BJ (cell line): ENCODE measurements at regions not wholly inside any gene's neighbourhood (a gene's known extent, or its start where the extent isn't known, plus 50 kb on each side); places are given as distances from the start of the nearest gene placed in this dataset.

Experiments used
- CTCF ChIA-PET: fragments of 350-600 bp; formaldehyde crosslinking; extraction: SDS; loops from one replicate; lab custom pipeline; 2021; ENCODE audit warnings: antibody characterized with exemption, inconsistent platforms; lab: Yijun Ruan, JAX
- POLR2A ChIA-PET: fragments of 300-600 bp; sonication (Branson Sonifier 250); formaldehyde crosslinking; extraction: SDS; loops from one replicate; lab custom pipeline; 2021; ENCODE audit warnings: antibody characterized with exemption; lab: Charles Lee
- DNase-seq: peaks from one replicate; pipeline ENCODE4 v3.0.0-alpha.2; 2011; ENCODE audit warnings: low read depth
- H3K27me3 ChIP-seq: 2 replicates; pipeline ENCODE4 v1.6.0; 2011; ENCODE audit warnings: low read length; ENCODE audit not compliant: control insufficient read depth, insufficient read depth
- H3K36me3 ChIP-seq: 2 replicates; pipeline ENCODE4 v1.5.1; 2011; ENCODE audit warnings: low read length; ENCODE audit not compliant: control insufficient read depth, insufficient read depth
- H3K4me3 ChIP-seq: 2 replicates; pipeline ENCODE4 v1.5.1; 2011; ENCODE audit warnings: low read depth, mild to moderate bottlenecking, control low read depth, low read length
- CTCF ChIP-seq: IDR thresholded peaks from 2 replicates; pipeline ENCODE4 v1.5.1; 2011; ENCODE audit warnings: low read depth, mild to moderate bottlenecking, control low read depth, inconsistent platforms, low read length, moderate library complexity; ENCODE audit not compliant: insufficient read depth

DNA sequence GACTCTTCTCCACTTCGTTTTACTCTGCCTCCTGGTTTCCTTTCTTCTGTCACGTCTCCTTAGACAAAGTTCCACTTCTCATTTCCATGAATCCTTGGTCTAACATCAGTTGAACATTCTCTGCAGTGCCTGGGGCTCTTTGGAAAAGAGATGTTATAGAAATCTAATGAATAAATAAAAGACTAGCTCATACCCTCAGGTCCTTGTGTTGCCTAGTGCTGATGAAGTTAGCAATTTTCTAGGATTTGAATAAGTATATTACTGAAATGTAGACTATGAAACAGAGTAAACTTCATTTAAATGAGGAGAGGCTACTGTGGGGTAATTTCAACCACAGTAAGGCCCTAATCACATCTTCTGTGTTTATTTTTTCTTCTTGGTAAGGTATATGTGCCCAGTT, 146.9 kb upstream of the CADPS start:
- ChIA-PET POLR2A (no interaction called here), CTCF (no interaction called here)
- no peak for TF ChIP-seq CTCF

GRCh38 chr3:63026722-63027121, 151.5 kb upstream of the CADPS start:
- no peaks in the 10 kb centered on the region for H3K36me3 ChIP-seq
- no peak overlapping the region for H3K4me3 ChIP-seq
- no peaks in the 10 kb centered on the region for H3K27me3 ChIP-seq
- no peak for TF ChIP-seq CTCF
- POLR2A ChIA-PET = no interaction called here
- CTCF ChIA-PET = no interaction called here
- DNase-seq = no peak

More for the DNA sequence above, 146.9 kb upstream of the CADPS start:
- no peak for DNase-seq
- no peak overlapping the region for H3K4me3 ChIP-seq
- H3K27me3 ChIP-seq = no peaks in the 10 kb centered on the region
- H3K36me3 ChIP-seq = no peaks in the 10 kb centered on the region

GRCh38 chr3:63029326-63029725, 154.1 kb upstream of the CADPS start:
- POLR2A ChIA-PET = no interaction called here

DNA sequence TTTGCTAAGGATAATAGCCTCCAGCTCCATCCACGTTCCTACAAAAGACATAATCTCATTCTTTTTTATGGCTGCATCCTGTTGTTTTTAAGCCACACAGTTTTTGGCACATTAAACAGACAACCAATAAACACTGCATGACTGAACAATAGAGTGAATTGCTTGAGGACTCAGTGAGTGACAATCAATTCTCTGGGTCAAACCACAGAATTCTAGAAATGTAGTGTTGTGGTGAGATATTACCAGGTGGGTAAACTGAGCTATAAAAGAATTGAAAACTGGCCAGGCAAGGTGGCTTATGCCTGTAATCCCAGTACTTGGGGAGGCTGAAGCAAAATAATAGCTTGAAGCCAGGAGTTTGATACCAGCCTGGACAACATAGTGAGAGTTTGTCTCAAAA, 154.7 kb upstream of the CADPS start:
- POLR2A ChIA-PET = no interaction called here
- CTCF ChIA-PET = interaction anchor here (0.5 to 0.7 kb wide), 2 partner anchors 45 to 639 kb away, joined by 3 read pairs; no protein-coding TSS in a partner anchor
- H3K27me3 ChIP-seq = no peaks in the 10 kb centered on the region
- DNase-seq = no peak
- no peak for TF ChIP-seq CTCF
- no peak overlapping the region for H3K4me3 ChIP-seq
- H3K36me3 ChIP-seq = no peaks in the 10 kb centered on the region

More at GRCh38 chr3:63029326-63029725, 154.1 kb upstream of the CADPS start:
- no peak overlapping the region for H3K4me3 ChIP-seq
- CTCF ChIA-PET = no interaction called here
- no peaks in the 10 kb centered on the region for H3K36me3 ChIP-seq
- no peak for DNase-seq
- TF ChIP-seq CTCF = no peak
- H3K27me3 ChIP-seq = no peaks in the 10 kb centered on the region

GRCh38 chr3:63030666-63031065, 155.4 kb upstream of the CADPS start:
- TF ChIP-seq CTCF = no peak
- Histone ChIP-seq H3K27me3 (no peaks in the 10 kb centered on the region), H3K36me3 (no peaks in the 10 kb centered on the region), H3K4me3 (no peak overlapping the region)
- ChIA-PET POLR2A (no interaction called here), CTCF (interaction anchor here (0.5 kb wide), 1 partner anchor 44 kb away, joined by 3 read pairs; no protein-coding TSS in a partner anchor)
- DNase-seq = no peak
